Chondrocyte (in vitro differentiated cells): ENCODE measurements at regions not wholly inside any gene's neighbourhood (a gene's known extent, or its start where the extent isn't known, plus 50 kb on each side); places are given as distances from the start of the nearest gene placed in this dataset.

Experiments
- DNase-seq: peaks from one replicate; pipeline ENCODE4 v3.0.0; 2021; ENCODE audit warnings: mixed read lengths, low spot score
- H3K27ac Mint-ChIP-seq: one replicate; pipeline ENCODE4 v1.8.0; 2021; ENCODE audit warnings: mild to moderate bottlenecking, moderate library complexity, mixed read lengths; ENCODE audit not compliant: unreplicated experiment
- H3K27me3 Mint-ChIP-seq: 2 replicates; pipeline ENCODE4 v1.8.0; 2021; ENCODE audit warnings: low read depth, mixed read lengths
- H3K36me3 Mint-ChIP-seq: 2 replicates; pipeline ENCODE4 v1.8.0; 2021; ENCODE audit warnings: low read depth, mixed read lengths
- H3K4me1 Mint-ChIP-seq: 2 replicates; pipeline ENCODE4 v1.8.0; 2021; ENCODE audit warnings: low read depth, mild to moderate bottlenecking, mixed read lengths
- H3K4me3 Mint-ChIP-seq: one replicate; pipeline ENCODE4 v1.8.0; 2021; ENCODE audit warnings: mild to moderate bottlenecking, moderate library complexity, mixed read lengths; ENCODE audit not compliant: unreplicated experiment
- H3K9me3 Mint-ChIP-seq: 2 replicates; pipeline ENCODE4 v1.8.0; 2021; ENCODE audit warnings: low read depth, mixed read lengths
- TF ChIP-seq, protein P1 (sequence below): fragments of 200-600 bp; sonication (generic); IDR thresholded peaks from 2 replicates; pipeline ENCODE4 v1.5.0; 2021; ENCODE audit warnings: antibody characterized with exemption, mild to moderate bottlenecking, moderate library complexity

DNA sequence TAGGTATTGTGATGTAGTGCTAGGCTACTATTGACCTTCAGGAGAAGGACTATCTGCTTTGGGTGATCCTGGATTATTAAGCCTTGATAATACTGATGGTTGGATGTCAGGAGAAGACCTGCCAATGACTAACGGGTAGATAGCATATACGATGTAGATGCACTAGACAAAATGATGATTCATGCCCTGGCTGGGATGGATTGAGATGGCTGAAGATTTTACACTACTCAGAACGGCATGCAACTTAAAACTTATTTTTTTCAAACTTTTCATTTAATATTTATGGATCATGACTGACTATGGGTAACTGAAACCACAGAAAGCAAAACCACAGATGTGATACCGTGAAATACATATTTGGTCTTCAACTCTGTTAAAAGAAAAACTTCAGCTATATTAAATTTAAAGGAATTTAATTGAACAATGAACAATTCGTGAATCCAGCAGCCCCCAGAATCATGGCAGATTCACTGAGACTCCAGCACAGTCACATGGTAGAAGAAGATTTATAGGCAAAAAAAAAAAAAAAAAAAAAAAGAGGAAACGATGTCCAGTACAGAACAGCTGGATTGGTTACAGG, 124.6 kb upstream of the CDK13 start:
- no peaks in the 10 kb centered on the region for H3K4me1 Mint-ChIP-seq
- peaks cover 56% of the 10 kb centered on the region for H3K27me3 Mint-ChIP-seq
- H3K4me3 Mint-ChIP-seq = no peak overlapping the region
- H3K9me3 Mint-ChIP-seq = no peaks in the 10 kb centered on the region
- DNase-seq = no peak
- TF ChIP-seq, protein P1, sequence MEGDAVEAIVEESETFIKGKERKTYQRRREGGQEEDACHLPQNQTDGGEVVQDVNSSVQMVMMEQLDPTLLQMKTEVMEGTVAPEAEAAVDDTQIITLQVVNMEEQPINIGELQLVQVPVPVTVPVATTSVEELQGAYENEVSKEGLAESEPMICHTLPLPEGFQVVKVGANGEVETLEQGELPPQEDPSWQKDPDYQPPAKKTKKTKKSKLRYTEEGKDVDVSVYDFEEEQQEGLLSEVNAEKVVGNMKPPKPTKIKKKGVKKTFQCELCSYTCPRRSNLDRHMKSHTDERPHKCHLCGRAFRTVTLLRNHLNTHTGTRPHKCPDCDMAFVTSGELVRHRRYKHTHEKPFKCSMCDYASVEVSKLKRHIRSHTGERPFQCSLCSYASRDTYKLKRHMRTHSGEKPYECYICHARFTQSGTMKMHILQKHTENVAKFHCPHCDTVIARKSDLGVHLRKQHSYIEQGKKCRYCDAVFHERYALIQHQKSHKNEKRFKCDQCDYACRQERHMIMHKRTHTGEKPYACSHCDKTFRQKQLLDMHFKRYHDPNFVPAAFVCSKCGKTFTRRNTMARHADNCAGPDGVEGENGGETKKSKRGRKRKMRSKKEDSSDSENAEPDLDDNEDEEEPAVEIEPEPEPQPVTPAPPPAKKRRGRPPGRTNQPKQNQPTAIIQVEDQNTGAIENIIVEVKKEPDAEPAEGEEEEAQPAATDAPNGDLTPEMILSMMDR = no peak
- no peaks in the 10 kb centered on the region for H3K36me3 Mint-ChIP-seq
- no peak overlapping the region for H3K27ac Mint-ChIP-seq

DNA sequence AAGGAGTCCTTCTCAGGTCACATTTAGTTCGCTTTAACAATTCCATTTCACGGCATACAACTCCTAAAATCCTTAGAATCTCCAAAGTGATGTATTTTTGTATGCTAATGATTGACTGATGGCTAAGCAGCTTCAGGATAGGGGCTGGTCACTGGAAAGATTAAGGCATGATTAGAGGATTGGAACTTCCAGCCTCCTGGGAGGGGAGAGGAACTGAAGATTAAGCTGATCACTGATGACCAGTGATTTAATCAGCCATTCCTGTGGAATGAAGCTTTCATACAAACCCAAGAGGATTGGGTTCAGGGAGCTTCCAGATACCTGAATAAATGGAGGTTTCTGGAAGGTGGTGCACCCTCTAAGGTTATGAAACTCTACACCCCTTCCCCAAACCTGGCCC, 123.9 kb upstream of the CDK13 start:
- DNase-seq = no peak
- H3K9me3 Mint-ChIP-seq = no peaks in the 10 kb centered on the region
- H3K36me3 Mint-ChIP-seq = no peaks in the 10 kb centered on the region
- H3K4me1 Mint-ChIP-seq = no peaks in the 10 kb centered on the region
- H3K27me3 Mint-ChIP-seq = peaks cover 50% of the 10 kb centered on the region
- H3K4me3 Mint-ChIP-seq = no peak overlapping the region
- no peak overlapping the region for H3K27ac Mint-ChIP-seq
- TF ChIP-seq, protein P1 = no peak

DNA sequence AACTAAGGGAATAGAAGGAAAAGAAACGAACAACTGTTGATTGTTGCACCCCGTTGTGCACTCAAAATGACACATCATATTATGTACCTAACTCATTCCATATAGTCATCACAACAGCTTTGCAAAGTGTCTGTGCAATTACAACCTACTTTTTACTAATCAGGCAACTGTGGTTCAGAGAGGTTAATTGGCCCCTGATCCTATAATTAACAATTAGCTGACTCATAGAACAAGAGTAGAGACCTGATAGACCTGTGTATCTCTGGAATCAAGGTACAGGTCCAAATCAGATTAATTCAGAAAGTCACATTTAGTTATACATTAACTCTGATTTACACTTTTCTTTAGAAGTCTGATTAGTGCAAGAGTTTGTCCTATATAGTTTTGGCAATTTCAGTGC, 122.5 kb upstream of the CDK13 start:
- no peaks in the 10 kb centered on the region for H3K36me3 Mint-ChIP-seq
- no peak overlapping the region for H3K4me3 Mint-ChIP-seq
- no peak for DNase-seq
- H3K27ac Mint-ChIP-seq = no peak overlapping the region
- peaks cover 48% of the 10 kb centered on the region for H3K27me3 Mint-ChIP-seq
- H3K4me1 Mint-ChIP-seq = no peaks in the 10 kb centered on the region
- TF ChIP-seq, protein P1 = no peak
- no peaks in the 10 kb centered on the region for H3K9me3 Mint-ChIP-seq

DNA sequence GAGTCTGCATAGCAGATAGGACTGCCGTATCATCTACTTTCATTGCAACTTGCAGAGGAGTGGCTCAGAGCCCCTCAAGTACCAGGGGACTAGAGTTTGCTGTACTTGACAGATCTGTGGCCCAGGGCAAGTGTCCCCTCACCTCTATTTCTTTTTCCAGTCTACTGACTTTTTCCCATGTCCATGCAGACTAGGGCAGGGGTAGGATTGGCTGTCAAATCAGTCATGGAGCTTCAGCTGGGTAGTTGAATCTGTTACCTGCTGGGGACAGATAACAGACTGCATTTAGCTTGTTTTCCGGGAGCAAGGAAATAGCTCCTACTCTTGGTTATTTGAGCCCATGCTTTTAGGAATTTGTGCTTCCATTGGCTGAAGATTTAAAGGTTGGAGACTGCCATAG, 121.0 kb upstream of the CDK13 start:
- Mint-ChIP-seq H3K4me1 (peaks cover 5% of the 10 kb centered on the region), H3K27ac (no peak overlapping the region), H3K9me3 (no peaks in the 10 kb centered on the region), H3K36me3 (no peaks in the 10 kb centered on the region), H3K27me3 (peaks cover 48% of the 10 kb centered on the region), H3K4me3 (no peak overlapping the region)
- DNase-seq = no peak
- TF ChIP-seq, protein P1 = no peak

DNA sequence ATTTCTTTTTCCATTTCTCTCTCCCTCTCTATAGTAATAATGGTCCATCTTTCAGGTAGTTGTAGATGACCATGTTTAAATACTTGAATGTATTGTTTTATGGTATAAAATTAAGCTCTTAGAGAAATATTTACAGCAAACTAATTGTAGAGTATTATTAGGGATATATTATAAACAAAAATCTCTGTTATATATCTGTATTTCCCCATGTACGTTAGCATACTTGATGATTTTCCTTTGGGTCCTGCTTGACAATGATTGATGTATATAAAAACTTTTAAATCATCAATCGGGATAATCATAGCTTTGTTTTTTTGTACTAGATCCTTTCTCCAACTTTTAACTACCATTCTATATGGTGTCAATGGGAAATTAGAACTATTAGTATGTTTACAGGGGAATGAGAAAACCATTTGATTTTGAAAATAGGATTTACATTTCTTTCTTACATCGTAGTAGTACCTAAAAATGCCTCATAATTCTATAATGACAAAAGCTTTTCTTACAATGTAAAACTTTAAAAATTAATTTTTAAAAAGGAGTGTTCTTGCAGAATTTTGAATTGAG, 117.5 kb upstream of the CDK13 start:
- no peaks in the 10 kb centered on the region for H3K9me3 Mint-ChIP-seq
- no peak overlapping the region for H3K27ac Mint-ChIP-seq
- TF ChIP-seq, protein P1 = no peak
- DNase-seq = no peak
- H3K27me3 Mint-ChIP-seq = peaks cover 59% of the 10 kb centered on the region
- peaks cover 9% of the 10 kb centered on the region for H3K4me1 Mint-ChIP-seq
- H3K4me3 Mint-ChIP-seq = no peak overlapping the region
- no peaks in the 10 kb centered on the region for H3K36me3 Mint-ChIP-seq
